Stomach (tissue), 4 donors: ENCODE measurements at regions not wholly inside any gene's neighbourhood (a gene's known extent, or its start where the extent isn't known, plus 50 kb on each side); places are given as distances from the start of the nearest gene placed in this dataset.

ENCODE experiments used
- CTCF ChIP-seq, 7 experiments: fragments of 450-650 bp in 4 of 7; fragments of 200-600 bp in 3 of 7; sonication (generic) in 3 of 7; IDR thresholded peaks; one replicate each; pipeline ENCODE4 v1.5.1; 2016 to 2019; ENCODE audit warnings: antibody characterized with exemption in 7 of 7, control low read depth in 2 of 7, mild to moderate bottlenecking in 1 of 7
- POLR2A ChIP-seq, 4 donors: fragments of 450-650 bp; IDR thresholded peaks; one replicate each; pipeline ENCODE4 v1.6.1; 2016; ENCODE audit warnings: antibody characterized with exemption in 4 of 4, control low read depth in 2 of 4, mild to moderate bottlenecking in 1 of 4, moderate library complexity in 1 of 4
- POLR2AphosphoS5 ChIP-seq, 3 donors: sonication (generic); formaldehyde crosslinking; IDR thresholded peaks; one replicate each; pipeline ENCODE4 v1.6.1; 2016; ENCODE audit warnings: antibody characterized with exemption in 3 of 3

DNA sequence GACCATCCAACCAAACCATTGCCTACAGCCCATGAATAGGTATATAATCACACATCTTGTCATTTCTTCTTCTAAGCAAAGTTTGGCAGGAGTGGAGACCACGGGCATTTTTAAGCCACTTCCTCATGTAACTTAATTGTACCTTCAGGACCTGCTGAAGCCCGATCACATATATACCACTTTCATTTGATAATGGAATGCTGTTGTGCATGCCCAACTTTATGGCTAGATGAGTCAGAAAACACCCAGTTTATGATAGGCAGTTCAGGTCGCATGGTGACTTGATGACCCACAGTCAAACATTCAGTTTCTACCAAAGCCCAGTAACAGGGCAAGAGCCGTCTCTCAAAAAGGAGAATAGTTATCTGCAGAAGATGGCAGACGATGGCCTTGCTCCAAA is 2295.0 kb upstream of the ACO1 start:
- TF ChIP-seq CTCF (IDR thresholded peaks at IDR 0.05) (no peak), POLR2AphosphoS5 (IDR thresholded peaks at IDR 0.05) (no peak), POLR2A (IDR thresholded peaks at IDR 0.05) (no peak)
